ENCODE measurements at regions not wholly inside any gene's neighbourhood (a gene's known extent, or its start where the extent isn't known, plus 50 kb on each side); places are given as distances from the start of the nearest gene placed in this dataset.

- DNase-seq = no peak
- no peak overlapping the region for H3K4me3 ChIP-seq
- peaks cover 0 to 20% (median 0%) of the 10 kb centered on the region in 3 donors for H3K27me3 ChIP-seq
- WGBS, 5 donors = 66 to 85% (median 78%) methylated on average over 4 of the region's 4 CpGs
- no peaks in the 10 kb centered on the region for H3K36me3 ChIP-seq
- H3K27ac ChIP-seq = no peak overlapping the region
- no peaks in the 10 kb centered on the region for H3K9me3 ChIP-seq
- TF ChIP-seq, protein P1, sequence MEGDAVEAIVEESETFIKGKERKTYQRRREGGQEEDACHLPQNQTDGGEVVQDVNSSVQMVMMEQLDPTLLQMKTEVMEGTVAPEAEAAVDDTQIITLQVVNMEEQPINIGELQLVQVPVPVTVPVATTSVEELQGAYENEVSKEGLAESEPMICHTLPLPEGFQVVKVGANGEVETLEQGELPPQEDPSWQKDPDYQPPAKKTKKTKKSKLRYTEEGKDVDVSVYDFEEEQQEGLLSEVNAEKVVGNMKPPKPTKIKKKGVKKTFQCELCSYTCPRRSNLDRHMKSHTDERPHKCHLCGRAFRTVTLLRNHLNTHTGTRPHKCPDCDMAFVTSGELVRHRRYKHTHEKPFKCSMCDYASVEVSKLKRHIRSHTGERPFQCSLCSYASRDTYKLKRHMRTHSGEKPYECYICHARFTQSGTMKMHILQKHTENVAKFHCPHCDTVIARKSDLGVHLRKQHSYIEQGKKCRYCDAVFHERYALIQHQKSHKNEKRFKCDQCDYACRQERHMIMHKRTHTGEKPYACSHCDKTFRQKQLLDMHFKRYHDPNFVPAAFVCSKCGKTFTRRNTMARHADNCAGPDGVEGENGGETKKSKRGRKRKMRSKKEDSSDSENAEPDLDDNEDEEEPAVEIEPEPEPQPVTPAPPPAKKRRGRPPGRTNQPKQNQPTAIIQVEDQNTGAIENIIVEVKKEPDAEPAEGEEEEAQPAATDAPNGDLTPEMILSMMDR (IDR thresholded peaks at IDR 0.05) = no peak
- no peak for TF ChIP-seq EP300 (IDR thresholded peaks at IDR 0.05)
- no peak for TF ChIP-seq POLR2A (IDR thresholded peaks at IDR 0.05)
- TF ChIP-seq POLR2AphosphoS5 (IDR thresholded peaks at IDR 0.05) = no peak
- peaks cover 0 to 4% (median 0%) of the 10 kb centered on the region in 4 donors for H3K4me1 ChIP-seq
- intact Hi-C loops (cut with DNase I; ENCODE audit: low total_unique reads) = no loop called here
Measured at GRCh38 chr11:69580529-69580928, 60.4 kb upstream of the CCND1 start.

GRCh38 chr11:69582756-69583467, 58.0 kb upstream of the CCND1 start:
- no peaks in the 10 kb centered on the region for H3K9me3 ChIP-seq
- H3K4me1 ChIP-seq = no peaks in the 10 kb centered on the region
- TF ChIP-seq POLR2AphosphoS5 (IDR thresholded peaks at IDR 0.05) (no peak), EP300 (IDR thresholded peaks at IDR 0.05) (no peak), POLR2A (IDR thresholded peaks at IDR 0.05) (no peak)
- TF ChIP-seq, protein P1 (IDR thresholded peaks at IDR 0.05) = no peak
- H3K27me3 ChIP-seq = peaks cover 0 to 10% (median 0%) of the 10 kb centered on the region in 3 donors
- H3K36me3 ChIP-seq = no peaks in the 10 kb centered on the region
- 52 to 82% (median 78%) methylated on average over 5 of the region's 5 CpGs for WGBS, 5 donors
- DNase-seq = no peak
- no peak overlapping the region for H3K27ac ChIP-seq
- no peak overlapping the region for H3K4me3 ChIP-seq
- intact Hi-C loops (cut with DNase I; ENCODE audit: low total_unique reads) = no loop called here

- H3K36me3 ChIP-seq = no peaks in the 10 kb centered on the region
- no peak for TF ChIP-seq EP300 (IDR thresholded peaks at IDR 0.05)
- TF ChIP-seq POLR2AphosphoS5 (IDR thresholded peaks at IDR 0.05) = no peak
- TF ChIP-seq, protein P1 (IDR thresholded peaks at IDR 0.05) = no peak
- no peak for TF ChIP-seq POLR2A (IDR thresholded peaks at IDR 0.05)
- no peak overlapping the region for H3K27ac ChIP-seq
- no peak overlapping the region for H3K4me3 ChIP-seq
- no peaks in the 10 kb centered on the region for H3K9me3 ChIP-seq
- H3K27me3 ChIP-seq = peaks cover 0 to 10% (median 0%) of the 10 kb centered on the region in 3 donors
- H3K4me1 ChIP-seq = no peaks in the 10 kb centered on the region
- no peak for DNase-seq
- intact Hi-C loops (cut with DNase I; ENCODE audit: low total_unique reads) = no loop called here
- 94 to 98% (median 97%) methylated on average over 3 of the region's 3 CpGs for WGBS, 5 donors
Measured at GRCh38 chr11:69584160-69584559, 56.8 kb upstream of the CCND1 start.

GRCh38 chr11:69585385-69585784, 55.6 kb upstream of the CCND1 start:
- Histone ChIP-seq H3K4me3 (no peak overlapping the region), H3K4me1 (no peaks in the 10 kb centered on the region), H3K27ac (no peak overlapping the region), H3K36me3 (no peaks in the 10 kb centered on the region), H3K27me3 (peaks cover 0 to 10% (median 0%) of the 10 kb centered on the region in 3 donors), H3K9me3 (no peaks in the 10 kb centered on the region)
- intact Hi-C loops (cut with DNase I; ENCODE audit: low total_unique reads) = no loop called here
- no peak for DNase-seq
- WGBS, 5 donors = 83 to 97% (median 94%) methylated on average over 2 to 3 of the region's 3 CpGs
- no peak for TF ChIP-seq EP300 (IDR thresholded peaks at IDR 0.05)

- peaks cover 0 to 10% (median 0%) of the 10 kb centered on the region in 3 donors for H3K27me3 ChIP-seq
- intact Hi-C loops (cut with DNase I; ENCODE audit: low total_unique reads) = no loop called here
- no peak overlapping the region for H3K27ac ChIP-seq
- no peak overlapping the region for H3K4me3 ChIP-seq
- 86 to 98% (median 89%) methylated on average over 5 of the region's 5 CpGs for WGBS, 5 donors
- DNase-seq = no peak
- no peaks in the 10 kb centered on the region for H3K9me3 ChIP-seq
- H3K36me3 ChIP-seq = no peaks in the 10 kb centered on the region
- H3K4me1 ChIP-seq = no peaks in the 10 kb centered on the region
- TF ChIP-seq POLR2A (IDR thresholded peaks at IDR 0.05) (no peak), POLR2AphosphoS5 (IDR thresholded peaks at IDR 0.05) (no peak), EP300 (IDR thresholded peaks at IDR 0.05) (no peak)
- TF ChIP-seq, protein P1 (IDR thresholded peaks at IDR 0.05) = no peak
Measured at GRCh38 chr11:69587454-69588090, 53.4 kb upstream of the CCND1 start.
